Umbilical cord (tissue), 1 donor: ENCODE measurements at regions not wholly inside any gene's neighbourhood (a gene's known extent, or its start where the extent isn't known, plus 50 kb on each side); places are given as distances from the start of the nearest gene placed in this dataset.

Source experiments
- DNase-seq: peaks from one replicate; pipeline ENCODE4 v3.0.0-alpha.2; 2015; ENCODE audit warnings: low spot score

- DNase-seq: peak; percentile 47
Observed at GRCh38 chr2:146912536-146912935, 932.3 kb upstream of the ACVR2A start.

GRCh38 chr2:146908776-146909175 is 936.1 kb upstream of the ACVR2A start:
- no peak for DNase-seq

- no peak for DNase-seq
Observed at GRCh38 chr2:146898083-146898482, 946.7 kb upstream of the ACVR2A start.

GRCh38 chr2:146894514-146894913 is 950.3 kb upstream of the ACVR2A start:
- no peak for DNase-seq

GRCh38 chr2:146893500-146894041 is 951.3 kb upstream of the ACVR2A start:
- DNase-seq: no peak

- DNase-seq: no peak
Observed at GRCh38 chr2:146890491-146890890, 954.3 kb upstream of the ACVR2A start.

- peak; percentile 37 for DNase-seq
Observed at GRCh38 chr2:146879882-146880281, 964.9 kb upstream of the ACVR2A start.

- DNase-seq: peak; percentile 24
Observed at GRCh38 chr2:146874260-146874658, 970.6 kb upstream of the ACVR2A start.

GRCh38 chr2:146873646-146874259 is 971.1 kb upstream of the ACVR2A start:
- DNase-seq: no peak

GRCh38 chr2:146873056-146873455 is 971.8 kb upstream of the ACVR2A start:
- no peak for DNase-seq

GRCh38 chr2:146870691-146871090 is 974.1 kb upstream of the ACVR2A start:
- DNase-seq: no peak

GRCh38 chr2:146869328-146869727 is 975.5 kb upstream of the ACVR2A start:
- DNase-seq: no peak

GRCh38 chr2:146868051-146868450 is 976.8 kb upstream of the ACVR2A start:
- DNase-seq: no peak

GRCh38 chr2:146867477-146867986 is 977.3 kb upstream of the ACVR2A start:
- DNase-seq: no peak

- peak; percentile 18 for DNase-seq
Observed at GRCh38 chr2:146853741-146854444, 990.9 kb upstream of the ACVR2A start.

GRCh38 chr2:146852661-146853060 is 992.2 kb upstream of the ACVR2A start:
- DNase-seq: no peak

- DNase-seq: no peak
Observed at GRCh38 chr2:146850746-146851145, 994.1 kb upstream of the ACVR2A start.

- DNase-seq: no peak
Observed at GRCh38 chr2:146847846-146848245, 997.0 kb upstream of the ACVR2A start.

GRCh38 chr2:146844226-146844990 is 1000.4 kb upstream of the ACVR2A start:
- DNase-seq: peak; percentile 48

- no peak for DNase-seq
Observed at GRCh38 chr2:146837857-146838256, 1007.0 kb upstream of the ACVR2A start.

- DNase-seq: no peak
Observed at GRCh38 chr2:146826388-146826787, 1018.4 kb upstream of the ACVR2A start.

- no peak for DNase-seq
Observed at GRCh38 chr2:146821836-146822316, 1023.0 kb upstream of the ACVR2A start.
